Osteoblast (primary cell): ENCODE measurements at regions not wholly inside any gene's neighbourhood (a gene's known extent, or its start where the extent isn't known, plus 50 kb on each side); places are given as distances from the start of the nearest gene placed in this dataset.

ENCODE experiments used
- DNase-seq: peaks from one replicate; pipeline ENCODE4 v3.0.0; 2011; ENCODE audit warnings: low spot score, mixed read lengths; ENCODE audit not compliant: insufficient read length; ENCODE audit errors: missing footprints
- H2AFZ ChIP-seq: 2 replicates; pipeline ENCODE4 v1.6.0; 2011; ENCODE audit warnings: mild to moderate bottlenecking, low read length
- H3K27ac ChIP-seq: 2 replicates; pipeline ENCODE4 v1.5.1; 2011; ENCODE audit warnings: mild to moderate bottlenecking, low read depth, low read length, moderate library complexity
- H3K27me3 ChIP-seq: 2 replicates; pipeline ENCODE4 v1.6.0; 2012; ENCODE audit warnings: mild to moderate bottlenecking, control low read depth, inconsistent platforms, low read length, moderate library complexity; ENCODE audit not compliant: insufficient read depth
- H3K36me3 ChIP-seq: 2 replicates; pipeline ENCODE4 v1.5.1; 2011; ENCODE audit warnings: mild to moderate bottlenecking, low read length, control low read depth, moderate library complexity; ENCODE audit not compliant: insufficient read depth
- H3K4me1 ChIP-seq: 2 replicates; pipeline ENCODE4 v1.5.1; 2011; ENCODE audit warnings: mild to moderate bottlenecking, low read length, control low read depth, moderate library complexity; ENCODE audit not compliant: insufficient read depth
- H3K4me2 ChIP-seq: 2 replicates; pipeline ENCODE4 v1.6.0; 2011; ENCODE audit warnings: mild to moderate bottlenecking, low read length; ENCODE audit not compliant: insufficient read depth
- H3K4me3 ChIP-seq: fragments of 200-600 bp; sonication (generic); 3 replicates; pipeline ENCODE4 v1.5.1; 2012; ENCODE audit warnings: mild to moderate bottlenecking, low read length, inconsistent platforms; ENCODE audit not compliant: insufficient read depth
- H3K79me2 ChIP-seq: 2 replicates; pipeline ENCODE4 v1.6.0; 2012; ENCODE audit warnings: mild to moderate bottlenecking, low read length, control low read depth, inconsistent platforms; ENCODE audit not compliant: insufficient read depth
- H3K9me3 ChIP-seq: 2 replicates; pipeline ENCODE4 v1.5.1; 2011; ENCODE audit warnings: low read depth, low read length, control low read depth
- H4K20me1 ChIP-seq: 2 replicates; pipeline ENCODE4 v1.6.0; 2012; ENCODE audit warnings: mild to moderate bottlenecking, low read length, control low read depth; ENCODE audit not compliant: insufficient read depth
- TF ChIP-seq, protein P1 (sequence below): IDR thresholded peaks from 2 replicates; pipeline ENCODE4 v1.5.1; 2011; ENCODE audit warnings: mild to moderate bottlenecking, low read depth, low read length, moderate library complexity; ENCODE audit errors: extremely low read depth

GRCh38 chr11:110990311-110990710, 255.2 kb upstream of the POU2AF2 start:
- H3K36me3 ChIP-seq = no peaks in the 10 kb centered on the region
- H3K4me1 ChIP-seq = no peaks in the 10 kb centered on the region
- TF ChIP-seq, protein P1, sequence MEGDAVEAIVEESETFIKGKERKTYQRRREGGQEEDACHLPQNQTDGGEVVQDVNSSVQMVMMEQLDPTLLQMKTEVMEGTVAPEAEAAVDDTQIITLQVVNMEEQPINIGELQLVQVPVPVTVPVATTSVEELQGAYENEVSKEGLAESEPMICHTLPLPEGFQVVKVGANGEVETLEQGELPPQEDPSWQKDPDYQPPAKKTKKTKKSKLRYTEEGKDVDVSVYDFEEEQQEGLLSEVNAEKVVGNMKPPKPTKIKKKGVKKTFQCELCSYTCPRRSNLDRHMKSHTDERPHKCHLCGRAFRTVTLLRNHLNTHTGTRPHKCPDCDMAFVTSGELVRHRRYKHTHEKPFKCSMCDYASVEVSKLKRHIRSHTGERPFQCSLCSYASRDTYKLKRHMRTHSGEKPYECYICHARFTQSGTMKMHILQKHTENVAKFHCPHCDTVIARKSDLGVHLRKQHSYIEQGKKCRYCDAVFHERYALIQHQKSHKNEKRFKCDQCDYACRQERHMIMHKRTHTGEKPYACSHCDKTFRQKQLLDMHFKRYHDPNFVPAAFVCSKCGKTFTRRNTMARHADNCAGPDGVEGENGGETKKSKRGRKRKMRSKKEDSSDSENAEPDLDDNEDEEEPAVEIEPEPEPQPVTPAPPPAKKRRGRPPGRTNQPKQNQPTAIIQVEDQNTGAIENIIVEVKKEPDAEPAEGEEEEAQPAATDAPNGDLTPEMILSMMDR = no peak
- H3K4me2 ChIP-seq = no peak overlapping the region
- H3K4me3 ChIP-seq = no peak overlapping the region
- no peak for DNase-seq
- no peaks in the 10 kb centered on the region for H3K79me2 ChIP-seq
- no peaks in the 10 kb centered on the region for H4K20me1 ChIP-seq
- H3K27ac ChIP-seq = no peak overlapping the region
- no peak overlapping the region for H2AFZ ChIP-seq
- H3K27me3 ChIP-seq = no peaks in the 10 kb centered on the region
- H3K9me3 ChIP-seq = no peaks in the 10 kb centered on the region

DNA sequence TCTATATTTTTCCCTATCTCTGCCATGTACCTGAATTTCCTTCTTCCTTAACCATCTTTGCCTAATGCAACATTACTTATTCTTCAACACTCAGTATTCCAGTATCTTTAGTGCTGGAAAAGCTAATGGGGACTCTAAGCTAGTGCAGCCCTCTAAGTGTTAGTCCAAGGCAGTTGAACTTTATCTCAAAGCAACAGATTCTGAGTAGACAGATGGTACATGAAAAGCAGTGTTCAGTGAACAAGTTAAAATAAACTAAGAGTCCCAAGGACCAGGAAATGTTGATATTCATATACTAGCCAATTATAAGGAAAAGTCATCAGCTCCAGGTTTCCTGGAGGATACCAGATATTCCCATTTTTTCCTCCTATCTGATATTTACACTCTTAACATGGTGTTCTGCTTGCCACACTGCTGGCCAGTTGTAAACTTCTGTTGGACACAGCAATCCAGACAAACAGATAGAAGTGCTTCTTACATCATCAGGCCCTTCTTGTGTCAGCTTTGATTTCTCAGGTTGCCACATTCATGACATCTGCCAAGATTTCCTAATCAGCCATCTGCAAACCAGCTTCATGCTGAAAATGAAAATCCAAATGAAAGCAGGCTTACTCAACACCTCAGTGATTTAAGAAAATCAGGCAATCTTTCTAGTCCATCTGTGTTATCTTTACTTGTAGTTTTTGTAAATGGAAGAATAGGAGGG, 255.9 kb upstream of the POU2AF2 start:
- no peaks in the 10 kb centered on the region for H3K79me2 ChIP-seq
- no peaks in the 10 kb centered on the region for H3K9me3 ChIP-seq
- TF ChIP-seq, protein P1 = no peak
- H2AFZ ChIP-seq = no peak overlapping the region
- no peak overlapping the region for H3K4me2 ChIP-seq
- H3K4me1 ChIP-seq = no peaks in the 10 kb centered on the region
- DNase-seq = no peak
- no peaks in the 10 kb centered on the region for H3K36me3 ChIP-seq
- no peak overlapping the region for H3K4me3 ChIP-seq
- no peak overlapping the region for H3K27ac ChIP-seq
- H3K27me3 ChIP-seq = no peaks in the 10 kb centered on the region
- H4K20me1 ChIP-seq = no peaks in the 10 kb centered on the region

DNA sequence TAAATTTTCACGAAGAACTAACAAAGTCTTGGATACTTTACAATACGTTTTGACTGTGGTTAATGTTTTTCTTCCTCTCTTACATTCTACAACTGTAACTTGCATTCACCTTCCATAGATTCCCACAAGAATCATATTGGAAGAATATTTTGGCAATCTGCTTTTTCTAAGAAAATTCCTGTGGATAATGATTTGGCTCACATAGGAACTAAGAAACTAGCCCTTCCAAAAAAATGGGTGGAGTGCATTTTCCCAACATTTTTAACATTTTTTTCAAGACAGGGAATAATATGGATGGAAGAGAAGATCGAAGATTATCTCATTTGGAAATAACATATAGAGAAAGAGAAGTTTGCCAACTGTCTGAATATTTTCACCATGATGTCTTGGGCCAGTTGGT, 256.9 kb upstream of the POU2AF2 start:
- DNase-seq = peak; percentile 25
- Histone ChIP-seq H3K9me3 (no peaks in the 10 kb centered on the region), H3K4me1 (no peaks in the 10 kb centered on the region), H3K4me2 (no peak overlapping the region), H3K79me2 (no peaks in the 10 kb centered on the region), H2AFZ (no peak overlapping the region), H3K4me3 (no peak overlapping the region), H3K27me3 (no peaks in the 10 kb centered on the region), H4K20me1 (no peaks in the 10 kb centered on the region), H3K36me3 (no peaks in the 10 kb centered on the region), H3K27ac (no peak overlapping the region)
- TF ChIP-seq, protein P1 = no peak

GRCh38 chr11:110986016-110986415, 259.5 kb upstream of the POU2AF2 start:
- Histone ChIP-seq H2AFZ (no peak overlapping the region), H3K4me3 (no peak overlapping the region), H4K20me1 (no peaks in the 10 kb centered on the region), H3K27me3 (no peaks in the 10 kb centered on the region), H3K4me2 (no peak overlapping the region), H3K79me2 (no peaks in the 10 kb centered on the region), H3K36me3 (no peaks in the 10 kb centered on the region), H3K27ac (no peak overlapping the region), H3K4me1 (no peaks in the 10 kb centered on the region), H3K9me3 (no peaks in the 10 kb centered on the region)
- DNase-seq = no peak
- TF ChIP-seq, protein P1 = no peak
